Mesenchymal stem cell (in vitro differentiated cells and primary cell): ENCODE measurements at regions not wholly inside any gene's neighbourhood (a gene's known extent, or its start where the extent isn't known, plus 50 kb on each side); places are given as distances from the start of the nearest gene placed in this dataset.
A peak's percentile ranks its signal among the peaks of the same experiment; 100 is the strongest.

Source experiments
- DNase-seq: peaks from one replicate; pipeline ENCODE4 v3.0.0-alpha.2; 2013
- H2AFZ ChIP-seq: one replicate; pipeline ENCODE4 v1.6.1; 2013; ENCODE audit warnings: low read depth, mild to moderate bottlenecking, control low read depth, inconsistent platforms, low read length, moderate library complexity
- H2AK5ac ChIP-seq: 2 replicates; pipeline ENCODE4 v1.6.1; 2013; ENCODE audit warnings: low read length, moderate library complexity, mild to moderate bottlenecking, inconsistent platforms; ENCODE audit not compliant: severe bottlenecking
- H2BK120ac ChIP-seq: one replicate; pipeline ENCODE4 v1.6.1; 2013; ENCODE audit warnings: low read depth, mild to moderate bottlenecking, inconsistent platforms, low read length, moderate library complexity
- H2BK12ac ChIP-seq, 2 experiments: one replicate each; pipeline ENCODE4 v1.6.1; 2013; ENCODE audit warnings: inconsistent platforms in 2 of 2, low read length in 2 of 2, mild to moderate bottlenecking in 2 of 2, moderate library complexity in 2 of 2, control low read depth in 1 of 2
- H2BK15ac ChIP-seq: one replicate; pipeline ENCODE4 v1.6.1; 2013; ENCODE audit warnings: mild to moderate bottlenecking, low read depth, inconsistent platforms; ENCODE audit not compliant: poor library complexity, severe bottlenecking
- H2BK5ac ChIP-seq: 2 replicates; pipeline ENCODE4 v1.6.1; 2013; ENCODE audit warnings: low read depth, mild to moderate bottlenecking, low read length, control low read depth, inconsistent platforms; ENCODE audit not compliant: poor library complexity, severe bottlenecking
- H3K14ac ChIP-seq, 2 experiments: one replicate each; pipeline ENCODE4 v1.6.1; 2013; ENCODE audit warnings: inconsistent platforms in 2 of 2, low read length in 2 of 2, control low read depth in 1 of 2, mild to moderate bottlenecking in 1 of 2, moderate library complexity in 1 of 2
- H3K18ac ChIP-seq, 2 experiments: one replicate each; pipeline ENCODE4 v1.6.1; 2013; ENCODE audit warnings: inconsistent platforms in 2 of 2, low read length in 2 of 2, control low read depth in 1 of 2, low read depth in 1 of 2, mild to moderate bottlenecking in 1 of 2
- H3K23ac ChIP-seq, 2 experiments: one replicate each; pipeline ENCODE4 v1.6.1; 2013; ENCODE audit warnings: inconsistent platforms in 2 of 2, low read length in 2 of 2, mild to moderate bottlenecking in 2 of 2, moderate library complexity in 2 of 2, control low read depth in 1 of 2
- H3K27ac ChIP-seq: 2 replicates; pipeline ENCODE4 v1.5.1; 2013; ENCODE audit warnings: mild to moderate bottlenecking, moderate library complexity, low read length, control low read depth, inconsistent platforms; ENCODE audit not compliant: poor library complexity, severe bottlenecking
- H3K27me3 ChIP-seq, 2 experiments: 2 replicates each; pipeline versions ENCODE4 v1.6.1 to v1.7.0; 2013; ENCODE audit warnings: low read length in 2 of 2, mild to moderate bottlenecking in 2 of 2, moderate library complexity in 2 of 2, control low read depth in 1 of 2, inconsistent platforms in 1 of 2; ENCODE audit not compliant: control insufficient read depth in 1 of 2, insufficient read depth in 1 of 2
- H3K36me3 ChIP-seq, 2 experiments: 2 replicates each; pipeline versions ENCODE4 v1.6.1 to v1.7.0; 2013; ENCODE audit warnings: low read length in 2 of 2, control low read depth in 1 of 2, inconsistent platforms in 1 of 2, low read depth in 1 of 2, mild to moderate bottlenecking in 1 of 2; ENCODE audit not compliant: insufficient read depth in 2 of 2, control insufficient read depth in 1 of 2
- H3K4ac ChIP-seq, 2 experiments: one replicate each; pipeline ENCODE4 v1.6.1; 2013; ENCODE audit warnings: inconsistent platforms in 2 of 2, low read length in 2 of 2, mild to moderate bottlenecking in 2 of 2, moderate library complexity in 2 of 2, control low read depth in 1 of 2, low read depth in 1 of 2
- H3K4me1 ChIP-seq: 2 replicates; pipeline ENCODE4 v1.6.1; 2013; ENCODE audit warnings: low read depth, low read length, control low read depth; ENCODE audit not compliant: control insufficient read depth, insufficient read depth
- H3K4me2 ChIP-seq: 2 replicates; pipeline ENCODE4 v1.6.1; 2013; ENCODE audit warnings: low read length, mild to moderate bottlenecking, inconsistent platforms; ENCODE audit not compliant: poor library complexity, severe bottlenecking
- H3K4me3 ChIP-seq, 2 experiments: 2 replicates each; pipeline versions ENCODE4 v1.5.1 to v1.7.0; 2013; ENCODE audit warnings: low read length in 2 of 2, mild to moderate bottlenecking in 2 of 2, control low read depth in 1 of 2, low read depth in 1 of 2; ENCODE audit not compliant: insufficient read depth in 1 of 2
- H3K79me1 ChIP-seq: replicated peaks from 2 replicates; pipeline ENCODE4 v1.6.1; 2013; ENCODE audit warnings: mild to moderate bottlenecking, control low read depth, low read length, inconsistent platforms; ENCODE audit not compliant: poor library complexity, severe bottlenecking
- H3K9ac ChIP-seq: 2 replicates; pipeline ENCODE4 v1.7.0; 2013; ENCODE audit warnings: mild to moderate bottlenecking, low read length, moderate library complexity
- H3K9me3 ChIP-seq: 2 replicates; pipeline ENCODE4 v1.7.0; 2013; ENCODE audit warnings: mild to moderate bottlenecking, low read length; ENCODE audit not compliant: control insufficient read depth
- H4K8ac ChIP-seq: one replicate; pipeline ENCODE4 v1.6.1; 2013; ENCODE audit warnings: inconsistent platforms, mild to moderate bottlenecking, low read length, moderate library complexity
- H4K91ac ChIP-seq: one replicate; pipeline ENCODE4 v1.6.1; 2013; ENCODE audit warnings: mild to moderate bottlenecking, low read length, inconsistent platforms
- WGBS: methylation state at CpG from one replicate; pipeline ENCODE4 v1.1.7; 2013; ENCODE audit warnings: mixed read lengths; 5-methylcytosine and 5-hydroxymethylcytosine counted together

GRCh38 chr16:64131423-64131822, 990.4 kb downstream of the CDH11 start:
- Histone ChIP-seq H3K4me2 (no peak overlapping the region), H3K4me3 (no peak overlapping the region), H2AFZ (no peak overlapping the region), H2BK120ac (no peak overlapping the region), H4K8ac (no peak overlapping the region), H3K23ac (no peak overlapping the region), H3K9ac (no peak overlapping the region), H3K79me1 (no peaks in the 10 kb centered on the region), H3K36me3 (no peaks in the 10 kb centered on the region), H3K4me1 (no peaks in the 10 kb centered on the region), H3K14ac (no peak overlapping the region), H2BK5ac (no peak overlapping the region), H2BK15ac (peak overlapping the region; percentile 44), H3K18ac (no peak overlapping the region), H3K27ac (no peak overlapping the region), H3K9me3 (no peaks in the 10 kb centered on the region), H3K27me3 (no peaks in the 10 kb centered on the region), H2AK5ac (no peak overlapping the region), H2BK12ac (no peak overlapping the region), H3K4ac (no peak overlapping the region), H4K91ac (no peak overlapping the region)
- WGBS = 73% methylated on average over 2 of the region's 2 CpGs
- DNase-seq = no peak

- Histone ChIP-seq H2BK5ac (no peak overlapping the region), H3K4me3 (no peak overlapping the region), H3K9me3 (no peaks in the 10 kb centered on the region), H2BK12ac (no peak overlapping the region), H4K8ac (no peak overlapping the region), H2BK15ac (no peak overlapping the region), H3K9ac (no peak overlapping the region), H3K27me3 (no peaks in the 10 kb centered on the region), H4K91ac (no peak overlapping the region), H2BK120ac (no peak overlapping the region), H2AFZ (no peak overlapping the region), H3K4me2 (no peak overlapping the region), H3K4me1 (no peaks in the 10 kb centered on the region), H3K27ac (no peak overlapping the region), H2AK5ac (no peak overlapping the region), H3K79me1 (no peaks in the 10 kb centered on the region), H3K18ac (no peak overlapping the region), H3K4ac (no peak overlapping the region), H3K14ac (no peak overlapping the region), H3K23ac (no peak overlapping the region), H3K36me3 (no peaks in the 10 kb centered on the region)
- no peak for DNase-seq
- WGBS = no CpG with 5 or more reads among the region's 2 CpGs
These were observed 991.7 kb downstream of the CDH11 start for GRCh38 chr16:64130140-64130539.

GRCh38 chr16:64122177-64122576, 999.7 kb downstream of the CDH11 start:
- Histone ChIP-seq H4K91ac (no peak overlapping the region), H4K8ac (no peak overlapping the region), H3K4me2 (no peak overlapping the region), H2AK5ac (no peak overlapping the region), H3K18ac (no peak overlapping the region), H2BK12ac (no peak overlapping the region), H3K9me3 (no peaks in the 10 kb centered on the region), H3K27me3 (no peaks in the 10 kb centered on the region), H3K14ac (no peak overlapping the region), H3K9ac (no peak overlapping the region), H3K79me1 (no peaks in the 10 kb centered on the region), H2AFZ (no peak overlapping the region), H2BK15ac (no peak overlapping the region), H3K4me1 (no peaks in the 10 kb centered on the region), H3K27ac (no peak overlapping the region), H2BK5ac (no peak overlapping the region), H3K4ac (no peak overlapping the region), H3K4me3 (no peak overlapping the region), H3K23ac (no peak overlapping the region), H3K36me3 (no peaks in the 10 kb centered on the region), H2BK120ac (no peak overlapping the region)
- whole genome bisulfite sequencing = 60% methylated on average over 1 of the region's 2 CpGs
- DNase-seq = peak; percentile 18

DNA sequence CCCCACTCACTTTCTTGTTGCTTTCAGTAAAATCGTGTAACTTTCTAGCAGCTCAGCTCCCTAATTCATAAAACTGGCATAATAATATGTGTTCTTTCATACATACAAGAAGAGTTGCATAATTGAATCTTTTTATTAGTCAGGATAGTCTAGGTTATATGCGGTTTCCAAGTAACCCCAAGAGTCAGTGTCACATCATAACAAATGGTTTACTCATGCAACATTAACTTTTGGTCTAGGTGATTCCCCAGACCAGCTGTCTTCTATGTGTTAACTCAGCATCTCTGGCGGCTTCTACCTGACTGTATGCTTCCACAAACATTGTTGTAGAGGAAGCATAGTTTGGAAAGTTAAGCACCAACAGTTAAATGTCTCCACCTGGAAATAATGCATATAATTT, 1000.4 kb downstream of the CDH11 start:
- Histone ChIP-seq H2BK15ac (no peak overlapping the region), H3K4ac (no peak overlapping the region), H3K27ac (no peak overlapping the region), H2AK5ac (no peak overlapping the region), H3K79me1 (no peaks in the 10 kb centered on the region), H3K36me3 (no peaks in the 10 kb centered on the region), H2BK12ac (no peak overlapping the region), H2AFZ (no peak overlapping the region), H2BK120ac (no peak overlapping the region), H2BK5ac (no peak overlapping the region), H3K4me3 (no peak overlapping the region), H3K4me2 (no peak overlapping the region), H4K91ac (no peak overlapping the region), H4K8ac (no peak overlapping the region), H3K9me3 (no peaks in the 10 kb centered on the region), H3K9ac (no peak overlapping the region), H3K27me3 (no peaks in the 10 kb centered on the region), H3K18ac (no peak overlapping the region), H3K23ac (no peak overlapping the region), H3K14ac (no peak overlapping the region), H3K4me1 (no peaks in the 10 kb centered on the region)
- 80% methylated on average over 2 of the region's 3 CpGs for WGBS
- peak; percentile 27 for DNase-seq
